Activated CD4-positive, alpha-beta T cell treated with anti-CD3 and anti-CD28 coated beads, Interleukin-10, Interleukin-2, amounts not matched to agents 100 ng/mL and 50 ng/mL, durations not matched to agents 16 hours and 8 hours (primary cell): ENCODE measurements at regions not wholly inside any gene's neighbourhood (a gene's known extent, or its start where the extent isn't known, plus 50 kb on each side); places are given as distances from the start of the nearest gene placed in this dataset.
"Not testable (repeated sequence)": the region's sequence is repeated elsewhere in the genome, so short reads cannot be mapped to it uniquely, and the experiment has no call there.

Experiments
- DNase-seq: peaks from one replicate; pipeline ENCODE4 v3.0.0-alpha.2; 2020

GRCh38 chr14:22383515-22384166 lies 205.4 kb downstream of the DAD1 start:
- no peak for DNase-seq

DNA sequence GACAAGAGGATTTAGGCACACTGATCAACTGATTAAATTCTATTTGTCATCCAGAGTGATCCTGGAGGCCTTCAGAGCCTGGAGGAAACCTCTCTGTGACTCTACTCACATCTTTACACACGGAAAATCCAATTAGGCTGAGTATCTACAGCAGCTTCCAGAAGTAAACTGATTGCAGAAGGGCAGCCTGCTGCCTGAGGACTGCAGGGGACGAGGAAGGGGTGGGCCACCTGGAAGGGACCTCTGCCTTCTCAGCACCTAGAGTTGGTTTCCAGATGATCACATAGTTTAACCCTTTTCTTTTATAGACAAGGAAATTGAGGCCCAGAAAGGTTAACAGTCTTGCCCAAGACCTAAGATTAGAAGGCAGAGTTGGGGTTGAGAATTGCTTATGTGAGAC lies 206.1 kb downstream of the DAD1 start:
- no peak for DNase-seq

DNA sequence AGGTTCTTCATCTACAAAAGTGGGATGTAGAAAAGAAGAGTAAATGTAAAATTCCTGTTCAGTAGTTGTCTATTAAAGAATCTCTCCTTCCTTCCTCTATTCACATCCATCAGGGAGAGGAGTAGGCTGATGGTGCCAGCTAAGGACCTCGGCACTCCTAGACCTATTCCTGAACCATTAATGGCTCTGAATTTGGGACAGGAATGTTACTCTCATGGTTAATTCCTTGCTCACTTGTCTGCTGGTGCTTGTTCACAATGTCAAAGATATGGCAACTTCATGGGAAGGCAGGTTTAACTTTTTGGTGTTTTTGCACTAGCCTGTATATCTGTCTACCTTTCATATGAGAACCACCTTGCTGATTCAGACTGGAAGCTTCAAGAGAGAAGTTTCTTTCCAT lies 206.6 kb downstream of the DAD1 start:
- DNase-seq, result no peak

DNA sequence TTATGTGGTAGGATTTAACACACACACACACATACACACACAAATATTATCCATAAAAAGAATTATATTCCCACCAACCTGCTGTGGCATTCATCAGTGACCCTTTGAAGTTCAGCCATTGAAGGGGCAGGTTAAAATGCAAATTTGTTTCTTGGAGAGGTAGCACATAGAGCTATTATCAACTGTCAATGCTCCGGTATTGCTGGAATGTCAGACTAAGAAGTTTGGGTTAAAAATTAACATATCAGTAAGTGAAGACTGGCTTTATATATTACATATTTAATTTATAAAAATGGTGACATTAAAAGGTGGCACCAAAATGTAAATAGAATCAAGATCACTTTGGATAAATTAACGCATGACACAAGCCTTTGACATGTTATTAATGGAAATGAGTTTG lies 207.3 kb downstream of the DAD1 start:
- DNase-seq, result no peak

DNA sequence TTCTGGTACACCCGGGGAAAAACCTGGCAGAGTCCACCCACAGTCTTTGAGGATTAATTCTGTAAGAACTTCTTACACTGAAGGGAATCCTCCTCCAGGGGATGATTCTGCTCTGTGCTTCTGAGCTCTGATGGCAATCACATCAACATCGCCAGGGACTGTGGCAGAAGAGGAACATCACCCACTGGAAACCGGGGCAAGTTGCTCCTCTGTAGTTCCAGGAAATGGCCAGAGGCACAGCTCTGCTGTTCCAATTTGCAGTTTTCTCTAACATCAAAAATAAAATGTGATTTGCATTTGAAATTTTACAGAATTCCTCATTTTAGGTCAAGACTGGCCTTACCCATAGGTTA lies 207.6 kb downstream of the DAD1 start:
- DNase-seq, result no peak

- DNase-seq, result no peak
Observed at GRCh38 chr14:22380571-22381407, 208.2 kb downstream of the DAD1 start.

DNA sequence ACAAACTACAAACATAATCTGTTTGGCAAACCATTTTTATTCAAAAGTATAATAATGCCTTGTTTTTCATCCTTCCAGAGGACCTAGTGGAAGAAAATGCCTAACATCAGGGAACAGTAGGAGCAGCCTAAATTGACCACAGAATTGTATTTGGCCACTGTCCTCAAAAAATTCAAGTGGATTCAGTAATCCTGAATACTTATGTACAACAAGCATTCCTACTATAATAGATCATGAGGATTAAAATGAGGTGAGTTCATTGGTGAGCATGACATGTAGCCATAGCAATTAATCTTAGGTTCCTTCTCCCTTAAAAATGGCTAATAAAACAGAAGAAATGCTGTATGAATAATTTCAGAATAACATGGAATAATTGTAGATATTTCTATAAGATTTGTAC lies 209.3 kb downstream of the DAD1 start:
- DNase-seq, result no peak

DNA sequence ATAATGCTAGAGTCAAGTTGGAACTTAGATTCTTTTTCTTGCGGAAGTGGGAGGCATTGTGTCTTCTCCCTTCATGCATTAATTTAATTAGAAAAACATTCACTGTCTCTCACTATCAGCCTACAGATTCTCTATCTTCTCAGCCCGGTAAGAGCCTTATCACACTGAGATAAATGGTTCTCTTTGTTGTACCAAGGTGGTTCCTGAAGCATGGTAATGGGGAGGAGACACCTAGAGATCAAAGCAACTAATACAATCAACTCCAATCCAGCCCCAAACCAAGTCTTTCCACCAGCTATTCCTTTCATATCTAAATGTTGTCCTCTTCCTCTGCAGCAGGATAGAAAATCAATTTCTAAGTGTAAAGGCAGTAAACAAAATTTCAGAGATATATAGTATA lies 210.8 kb downstream of the DAD1 start:
- DNase-seq, result no peak

- DNase-seq, result no peak
Observed at GRCh38 chr14:22375321-22375930, 213.6 kb downstream of the DAD1 start.

GRCh38 chr14:22370084-22370847 lies 218.8 kb downstream of the DAD1 start:
- no peak for DNase-seq

DNA sequence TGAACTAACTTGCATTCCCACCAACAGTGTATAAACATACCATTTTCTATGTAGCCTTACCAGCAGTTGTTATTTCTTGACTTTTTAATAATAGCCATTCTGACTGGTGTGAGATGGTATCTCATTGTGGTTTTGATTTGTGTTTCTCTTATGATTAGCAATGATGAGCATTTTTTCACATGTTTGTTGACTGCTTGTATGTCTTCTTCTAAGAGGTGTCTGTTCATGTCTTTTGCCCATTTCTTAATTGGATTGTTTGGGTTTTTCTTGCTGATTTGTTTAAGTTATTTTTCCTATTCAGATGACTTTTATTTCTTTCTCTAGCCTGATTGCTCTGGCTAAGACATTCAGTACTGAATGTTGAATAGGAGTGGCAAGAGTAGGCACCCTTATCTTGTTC lies 230.3 kb downstream of the DAD1 start:
- no peak for DNase-seq

- DNase-seq, result not testable (repeated sequence)
Observed at GRCh38 chr14:22349281-22349680, 239.7 kb downstream of the DAD1 start.

- no peak for DNase-seq
Observed at GRCh38 chr14:22344673-22345072, 244.4 kb downstream of the DAD1 start.

GRCh38 chr14:22344209-22344608 lies 244.8 kb downstream of the DAD1 start:
- DNase-seq, result not testable (repeated sequence)

DNA sequence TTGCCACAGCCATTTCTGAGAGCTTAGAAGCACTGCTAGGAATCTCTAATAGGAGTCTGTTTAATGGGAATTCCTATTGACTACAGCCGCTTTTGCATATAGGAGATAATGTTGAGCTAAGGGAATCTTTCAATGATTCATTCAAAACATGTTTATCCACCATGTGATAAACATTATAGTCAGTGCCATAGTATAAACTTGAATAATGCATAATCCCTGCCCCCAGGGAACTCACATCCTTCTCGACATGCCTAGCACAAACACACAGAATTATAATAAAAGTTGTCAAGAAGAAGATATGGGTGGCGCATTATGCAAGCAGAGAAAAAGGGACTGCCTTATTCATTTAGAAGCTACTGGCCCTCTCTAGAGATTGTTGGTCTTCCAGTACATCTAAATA lies 248.0 kb downstream of the DAD1 start:
- no peak for DNase-seq

DNA sequence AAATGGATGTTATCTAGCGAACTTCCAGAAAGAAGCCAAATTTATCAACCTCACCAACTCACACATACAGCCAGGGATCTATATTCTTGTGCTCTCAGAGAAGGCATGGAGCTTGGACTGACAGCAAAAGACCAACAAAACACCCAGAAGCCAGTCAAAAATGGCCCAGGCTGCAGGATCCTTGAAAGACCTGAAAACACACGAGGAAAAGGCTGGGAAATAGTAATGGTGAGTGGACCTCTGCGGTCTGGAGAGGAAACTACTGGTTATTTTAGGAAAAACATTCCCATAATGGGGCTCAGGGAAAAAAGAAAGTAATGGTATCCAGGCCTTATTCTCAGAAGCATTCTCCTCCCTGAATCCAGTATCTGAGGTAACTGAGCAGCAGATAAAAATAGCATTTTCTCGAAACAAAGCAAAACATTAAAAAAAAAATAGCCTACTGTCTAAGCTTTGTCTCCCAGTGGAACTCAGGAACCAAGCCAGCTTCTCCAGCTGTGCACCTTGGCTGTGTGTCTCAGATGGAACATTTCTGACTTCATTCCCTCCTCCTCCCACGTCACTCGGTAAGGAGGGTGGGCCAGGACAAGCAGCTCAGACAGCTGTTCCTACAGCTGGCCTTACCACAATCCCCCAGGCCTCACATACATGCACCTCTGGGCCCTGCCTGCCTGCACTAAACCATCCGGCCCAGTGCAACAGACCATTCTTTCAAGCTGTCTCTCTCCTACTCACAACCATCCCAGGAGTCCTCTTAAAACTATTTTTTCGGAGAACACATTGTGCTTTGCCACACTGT lies 249.9 kb downstream of the DAD1 start:
- no peak for DNase-seq

DNA sequence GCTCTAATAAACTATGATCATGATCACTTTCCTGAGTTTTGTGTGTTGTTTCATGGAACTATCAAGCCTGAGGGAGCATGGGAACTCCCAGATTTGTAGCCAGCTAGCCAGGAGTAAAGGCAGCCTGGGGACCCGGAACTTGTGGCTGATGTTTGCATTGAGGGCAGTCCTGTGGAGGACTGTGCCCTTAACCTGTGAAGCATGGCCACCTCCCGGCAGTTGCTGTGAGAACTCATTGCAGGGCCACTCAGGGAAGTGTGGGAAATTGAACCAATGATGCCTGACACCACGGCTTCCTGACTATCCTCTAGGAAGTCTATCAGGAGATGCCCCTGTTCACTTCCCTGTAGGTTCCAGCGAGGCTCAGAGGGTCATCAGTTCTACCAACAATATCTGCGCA lies 250.6 kb downstream of the DAD1 start:
- no peak for DNase-seq

- DNase-seq, result no peak
Observed at GRCh38 chr14:22337938-22338337, 251.1 kb downstream of the DAD1 start.

GRCh38 chr14:22337521-22337920 lies 251.5 kb downstream of the DAD1 start:
- DNase-seq, result no peak

DNA sequence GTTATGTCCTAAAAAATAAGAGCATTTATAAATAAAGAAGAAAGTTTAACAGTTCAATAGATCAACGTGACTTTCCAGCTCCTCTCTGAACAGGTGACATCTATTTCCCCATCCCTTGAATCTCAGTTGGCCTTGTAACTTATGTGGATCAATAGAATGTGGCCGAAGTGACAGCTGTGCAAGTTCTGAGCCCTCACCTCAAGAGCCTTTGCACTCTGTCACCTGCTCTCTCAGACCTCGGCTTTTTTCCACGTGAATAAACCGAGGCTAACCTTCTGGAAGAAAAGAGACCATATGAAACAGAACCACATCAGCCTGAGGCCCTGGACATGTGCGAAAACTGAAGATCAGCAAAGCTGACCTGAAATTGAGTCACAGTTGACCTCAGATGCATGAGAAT lies 253.0 kb downstream of the DAD1 start:
- no peak for DNase-seq

GRCh38 chr14:22334627-22335026 lies 254.4 kb downstream of the DAD1 start:
- DNase-seq, result no peak

- DNase-seq, result no peak
Observed at GRCh38 chr14:22334275-22334577, 254.8 kb downstream of the DAD1 start.
